WTC11 (cell line): ENCODE measurements at regions not wholly inside any gene's neighbourhood (a gene's known extent, or its start where the extent isn't known, plus 50 kb on each side); places are given as distances from the start of the nearest gene placed in this dataset.

Experiments used
- ATAC-seq: fragments of 200-7000 bp; cut with Tn5 transposase; 2 replicates; pipeline ENCODE4 v1.10.0; 2021; ENCODE audit warnings: mild to moderate bottlenecking, moderate library complexity
- CTCF ChIA-PET: fragments of 300-600 bp; sonication (Branson Sonifier 250); formaldehyde crosslinking; loops from one replicate; lab custom pipeline; 2021; ENCODE audit warnings: antibody characterized with exemption; lab: Charles Lee
- POLR2A ChIA-PET: fragments of 350-600 bp; sonication (Branson Sonifier 250); formaldehyde crosslinking; loops from one replicate; lab custom pipeline; 2021; ENCODE audit warnings: antibody characterized with exemption; lab: Charles Lee
- DNase-seq: peaks from one replicate; pipeline ENCODE4 v3.0.0; 2021; ENCODE audit warnings: low spot score
- H3K27ac Mint-ChIP-seq: 2 replicates; pipeline ENCODE4 v1.8.0; 2021; ENCODE audit warnings: mixed read lengths
- H3K27me3 Mint-ChIP-seq: 2 replicates; pipeline ENCODE4 v1.8.0; 2021; ENCODE audit warnings: low read depth, mild to moderate bottlenecking, moderate library complexity, mixed read lengths
- H3K36me3 Mint-ChIP-seq: 2 replicates; pipeline ENCODE4 v1.8.0; 2021; ENCODE audit warnings: mixed read lengths
- H3K4me1 Mint-ChIP-seq: 2 replicates; pipeline ENCODE4 v1.8.0; 2022; ENCODE audit warnings: mixed read lengths
- H3K4me3 Mint-ChIP-seq: 2 replicates; pipeline ENCODE4 v1.8.0; 2021; ENCODE audit warnings: mild to moderate bottlenecking, moderate library complexity, mixed read lengths
- H3K9me3 Mint-ChIP-seq: 2 replicates; pipeline ENCODE4 v1.8.0; 2021; ENCODE audit warnings: mixed read lengths
- AFF4 ChIP-seq: sonication (generic); formaldehyde crosslinking; IDR thresholded peaks from 2 replicates; pipeline ENCODE4 v1.8.1; 2023; ENCODE audit warnings: mild to moderate bottlenecking, missing genetic modification reagents, borderline replicate concordance
- AR ChIP-seq: fragments of 250-450 bp; sonication (Bioruptor Pico); IDR thresholded peaks from 2 replicates; pipeline ENCODE4 v1.9.0; 2021; ENCODE audit warnings: mild to moderate bottlenecking
- ARID4B ChIP-seq: sonication (generic); formaldehyde crosslinking; IDR thresholded peaks from 2 replicates; pipeline ENCODE4 v1.8.0; 2023; ENCODE audit warnings: missing genetic modification reagents, mild to moderate bottlenecking, borderline replicate concordance
- CDX4 ChIP-seq: fragments of 250-450 bp; sonication (Bioruptor Pico); IDR thresholded peaks from 2 replicates; pipeline ENCODE4 v1.9.0; 2021; ENCODE audit warnings: moderate library complexity, mild to moderate bottlenecking, inconsistent platforms, borderline replicate concordance
- GRHL2 ChIP-seq: fragments of 250-450 bp; sonication (Bioruptor Pico); IDR thresholded peaks from 2 replicates; pipeline ENCODE4 v1.8.0; 2022; ENCODE audit warnings: mild to moderate bottlenecking, moderate library complexity; ENCODE audit not compliant: insufficient replicate concordance, severe bottlenecking
- GTF2I ChIP-seq: fragments of 250-450 bp; sonication (Bioruptor Pico); conservative IDR thresholded peaks from 2 replicates; pipeline ENCODE4 v1.4.0; 2021; ENCODE audit warnings: mild to moderate bottlenecking
- KAT7 ChIP-seq: sonication (generic); formaldehyde crosslinking; IDR thresholded peaks from 2 replicates; pipeline ENCODE4 v1.8.1; 2023; ENCODE audit warnings: missing genetic modification reagents, mild to moderate bottlenecking, borderline replicate concordance
- MAX ChIP-seq: sonication (generic); formaldehyde crosslinking; IDR thresholded peaks from 2 replicates; pipeline ENCODE4 v1.8.0; 2022; ENCODE audit warnings: mild to moderate bottlenecking, missing genetic modification reagents
- NR2C2 ChIP-seq: sonication (generic); formaldehyde crosslinking; IDR thresholded peaks from 2 replicates; pipeline ENCODE4 v1.8.0; 2022; ENCODE audit warnings: mild to moderate bottlenecking, missing genetic modification reagents
- PREB ChIP-seq: sonication (generic); formaldehyde crosslinking; IDR thresholded peaks from 2 replicates; pipeline ENCODE4 v1.8.1; 2022; ENCODE audit warnings: mild to moderate bottlenecking, missing genetic modification reagents, moderate library complexity, borderline replicate concordance
- SOX15 ChIP-seq: fragments of 250-450 bp; sonication (Bioruptor Pico); IDR thresholded peaks from 2 replicates; pipeline ENCODE4 v1.9.0; 2021; ENCODE audit warnings: mild to moderate bottlenecking
- ZNF512 ChIP-seq: sonication (generic); formaldehyde crosslinking; IDR thresholded peaks from 2 replicates; pipeline ENCODE4 v1.8.1; 2022; ENCODE audit warnings: missing genetic modification reagents, borderline replicate concordance
- ZNF671 ChIP-seq: fragments of 250-450 bp; sonication (Bioruptor Pico); IDR thresholded peaks from 2 replicates; pipeline ENCODE4 v1.8.0; 2021; ENCODE audit warnings: mild to moderate bottlenecking

GRCh38 chr6:19734519-19734918 is 102.7 kb upstream of the ID4 start:
- no peak overlapping the region for H3K27ac Mint-ChIP-seq
- H3K4me1 Mint-ChIP-seq: peaks cover 54% of the 10 kb centered on the region
- ChIA-PET POLR2A (no interaction called here), CTCF (no interaction called here)
- peak; percentile 19; the same call in 1 of the 2 replicates for ATAC-seq
- H3K27me3 Mint-ChIP-seq: no peaks in the 10 kb centered on the region; the same call in 1 of the 2 replicates
- no peak overlapping the region for H3K4me3 Mint-ChIP-seq
- peaks cover 17% of the 10 kb centered on the region for H3K9me3 Mint-ChIP-seq
- TF ChIP-seq KAT7: no peak
- no peak for TF ChIP-seq CDX4 (CRISPR knock-in tag)
- no peak for DNase-seq
- peaks cover 16% of the 10 kb centered on the region for H3K36me3 Mint-ChIP-seq

GRCh38 chr6:19736066-19736465 is 101.1 kb upstream of the ID4 start:
- Mint-ChIP-seq H3K36me3 (peaks cover 4% of the 10 kb centered on the region), H3K4me3 (no peak overlapping the region), H3K27me3 (no peaks in the 10 kb centered on the region; the same call in 1 of the 2 replicates), H3K9me3 (peaks cover 4% of the 10 kb centered on the region), H3K27ac (0 out of 2 replicates have a peak overlapping the region, but pooled peaks have one; percentile 7), H3K4me1 (peaks cover 59% of the 10 kb centered on the region)
- ChIA-PET CTCF (interaction anchor here (1.0 kb wide), 1 partner anchor 21 kb away, joined by 3 read pairs; no protein-coding TSS in a partner anchor), POLR2A (interaction anchor here (0.8 kb wide), 1 partner anchor 16 kb away, joined by 3 read pairs; no protein-coding TSS in a partner anchor)
- ATAC-seq: peak; percentile 60
- TF ChIP-seq CDX4 (CRISPR knock-in tag) (no peak), KAT7 (no peak), MAX (CRISPR knock-in tag) (no peak), GRHL2 (CRISPR knock-in tag) (no peak), ZNF512 (CRISPR knock-in tag) (no peak), PREB (CRISPR knock-in tag) (no peak), ZNF671 (CRISPR knock-in tag) (no peak), NR2C2 (CRISPR knock-in tag) (no peak), SOX15 (CRISPR knock-in tag) (no peak), ARID4B (CRISPR knock-in tag) (no peak)
- DNase-seq: no peak

GRCh38 chr6:19738010-19738409 is 99.2 kb upstream of the ID4 start:
- ChIA-PET POLR2A (no interaction called here), CTCF (no interaction called here)
- TF ChIP-seq AR: no peak
- TF ChIP-seq AFF4: no peak
- TF ChIP-seq GTF2I (CRISPR knock-in tag): no peak

More at GRCh38 chr6:19738010-19738409, 99.2 kb upstream of the ID4 start:
- no peaks in the 10 kb centered on the region for H3K36me3 Mint-ChIP-seq
- H3K4me1 Mint-ChIP-seq: peaks cover 46% of the 10 kb centered on the region
- H3K27ac Mint-ChIP-seq: no peak overlapping the region
- DNase-seq (no peak), ATAC-seq (no peak)
- H3K9me3 Mint-ChIP-seq: no peaks in the 10 kb centered on the region
- H3K4me3 Mint-ChIP-seq: no peak overlapping the region
- H3K27me3 Mint-ChIP-seq: no peaks in the 10 kb centered on the region; the same call in 1 of the 2 replicates
